ENCODE measurements at regions not wholly inside any gene's neighbourhood (a gene's known extent, or its start where the extent isn't known, plus 50 kb on each side); places are given as distances from the start of the nearest gene placed in this dataset.

DNA sequence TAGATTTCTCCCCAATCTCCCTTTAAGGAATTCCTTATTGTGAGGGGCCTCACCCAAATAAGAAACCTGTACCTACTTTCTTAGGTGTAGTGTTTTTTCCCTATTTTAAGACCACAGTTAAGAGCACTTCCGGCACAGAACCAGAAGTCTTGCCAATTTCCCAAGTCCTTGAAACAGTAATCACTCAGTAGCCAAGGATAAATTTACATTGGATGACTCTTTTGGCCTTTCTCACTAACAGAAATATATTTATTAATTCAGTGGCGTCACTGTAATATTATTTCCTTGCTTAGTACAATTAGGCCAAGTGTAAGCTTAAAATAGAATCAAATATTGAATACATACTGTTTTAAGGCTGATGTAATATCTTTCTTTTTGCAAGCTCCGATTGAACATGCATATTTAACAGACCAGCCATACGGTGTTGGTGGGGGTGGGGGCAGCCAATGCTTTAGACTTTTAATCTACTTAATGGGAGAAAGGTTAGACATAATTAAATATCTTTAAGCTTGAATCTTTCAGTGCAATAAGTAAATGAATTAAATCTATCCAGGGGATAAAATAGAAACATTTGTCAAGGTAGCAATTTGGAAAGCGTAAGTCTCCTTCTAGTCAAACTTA, 50.8 kb upstream of the ITGA6 start:
- no peak for TF ChIP-seq EZH2 (IDR thresholded peaks at IDR 0.05)
- no peak for TF ChIP-seq POLR2AphosphoS5 (IDR thresholded peaks at IDR 0.05; ENCODE audit: borderline replicate concordance, low read depth, low read length)

Measured in SK-N-MC (cell line).